K562 (cell line): ENCODE measurements at regions not wholly inside any gene's neighbourhood (a gene's known extent, or its start where the extent isn't known, plus 50 kb on each side); places are given as distances from the start of the nearest gene placed in this dataset.

Source experiments
- ATAC-seq: fragments of 200-7000 bp; cut with Tn5 transposase; 3 replicates; pipeline ENCODE4 v1.9.1; 2020; ENCODE audit warnings: moderate library complexity
- BruUV-seq: library from RNA; stranded (reverse); fragments of 400-500 nt; replicated peaks from 2 replicates; lab custom pipeline; 2021; lab: Mats Ljungman, UMichigan
- CTCF ChIA-PET: fragments of 300-600 bp; formaldehyde crosslinking; extraction: SDS; loops from one replicate; lab custom pipeline; 2021; ENCODE audit warnings: low intra/inter-chr PET ratio; lab: Yijun Ruan, JAX
- POLR2A ChIA-PET: fragments of 300-600, 350-650 bp; sonication (Branson Sonifier 250); formaldehyde crosslinking; extraction: SDS; loops from one replicate; lab custom pipeline; 2021; ENCODE audit warnings: antibody characterized with exemption, inconsistent platforms; lab: Yijun Ruan, JAX
- DNase-seq, 4 experiments: peaks; one replicate each; pipeline versions ENCODE4 v3.0.0 to v3.0.0-alpha.2; 2011 to 2018; ENCODE audit warnings: low spot score in 3 of 4, mixed read lengths in 3 of 4; ENCODE audit errors: extremely low read depth in 1 of 4
- FAIRE-seq: peaks from 2 replicates; lab custom pipeline; 2011; peaks lifted over from hg19 to GRCh38; lab: Jason Lieb, UNC
- H2AFZ ChIP-seq: 2 replicates; pipeline ENCODE4 v1.6.0; 2011; ENCODE audit warnings: low read depth, low read length, control low read depth, inconsistent platforms
- H3K27ac ChIP-seq: fragments of 200-600 bp; 3 replicates; pipeline ENCODE4 v1.8.0; 2011; ENCODE audit warnings: low read depth, mild to moderate bottlenecking, control low read depth, inconsistent platforms, low read length, moderate library complexity, mixed read lengths; ENCODE audit errors: extremely low read depth
- H3K27me3 ChIP-seq, 2 experiments: fragments of 300-600 bp in 1 of 2; 2 replicates in 1 of 2; 3 replicates in 1 of 2; pipeline versions ENCODE4 v1.6.0 to v1.8.0; 2011; ENCODE audit warnings: inconsistent platforms in 2 of 2, low read length in 2 of 2, mild to moderate bottlenecking in 1 of 2, mixed read lengths in 1 of 2, moderate library complexity in 1 of 2; ENCODE audit not compliant: control insufficient read depth in 2 of 2, insufficient read depth in 2 of 2
- H3K36me3 ChIP-seq: fragments of 300-600 bp; 3 replicates; pipeline ENCODE4 v1.8.0; 2011; ENCODE audit warnings: mild to moderate bottlenecking, low read length, inconsistent platforms; ENCODE audit not compliant: control insufficient read depth, insufficient read depth
- H3K4me1 ChIP-seq, 2 experiments: fragments of 200-600 bp in 1 of 2; replicated peaks in 1 of 2; 2 replicates in 1 of 2; 3 replicates in 1 of 2; pipeline versions ENCODE4 v1.5.1 to v1.8.0; 2011; ENCODE audit warnings: inconsistent platforms in 2 of 2, low read length in 2 of 2, mild to moderate bottlenecking in 1 of 2, mixed read lengths in 1 of 2, moderate library complexity in 1 of 2; ENCODE audit not compliant: control insufficient read depth in 2 of 2, insufficient read depth in 2 of 2
- H3K4me2 ChIP-seq: 2 replicates; pipeline ENCODE4 v1.6.1; 2011; ENCODE audit warnings: low read length, control low read depth, inconsistent platforms, mixed read lengths; ENCODE audit not compliant: insufficient read depth
- H3K4me3 ChIP-seq: fragments of 200-600 bp; sonication (generic), shearing (Covaris generic); 2 replicates; pipeline ENCODE4 v1.5.1; 2016; ENCODE audit warnings: control low read depth, inconsistent platforms
- H3K79me2 ChIP-seq: fragments of 200-600 bp; 3 replicates; pipeline ENCODE4 v1.8.0; 2011; ENCODE audit warnings: low read length, inconsistent platforms; ENCODE audit not compliant: control insufficient read depth, insufficient read depth
- H3K9ac ChIP-seq, 2 experiments: 2 replicates each; pipeline versions ENCODE4 v1.6.0 to v1.6.1; 2011; ENCODE audit warnings: low read depth in 2 of 2, low read length in 2 of 2, control low read depth in 1 of 2, inconsistent platforms in 1 of 2, mild to moderate bottlenecking in 1 of 2, mixed read lengths in 1 of 2; ENCODE audit not compliant: insufficient read depth in 1 of 2
- H3K9me1 ChIP-seq: one replicate; pipeline ENCODE4 v1.6.0; 2011; ENCODE audit warnings: inconsistent platforms, mild to moderate bottlenecking, low read length, moderate library complexity; ENCODE audit not compliant: control insufficient read depth, insufficient read depth
- H3K9me3 ChIP-seq: replicated peaks from 2 replicates; pipeline ENCODE4 v1.5.1; 2011; ENCODE audit warnings: low read depth, low read length, inconsistent platforms; ENCODE audit not compliant: control insufficient read depth, insufficient read depth
- H4K20me1 ChIP-seq: replicated peaks from 2 replicates; pipeline ENCODE4 v1.6.1; 2011; ENCODE audit warnings: low read length, inconsistent platforms, mixed read lengths; ENCODE audit not compliant: control insufficient read depth, insufficient read depth
- ARHGAP35 ChIP-seq: fragments of 450-650 bp; IDR thresholded peaks from 2 replicates; pipeline ENCODE4 v1.6.1; 2018; ENCODE audit not compliant: partially characterized antibody
- CEBPB ChIP-seq: fragments of 450-650 bp; IDR thresholded peaks from 2 replicates; pipeline ENCODE4 v1.6.1; 2016; ENCODE audit warnings: missing genetic modification characterization, missing compliant biosample characterization
- CREB5 ChIP-seq: fragments of 250-450 bp; sonication (Bioruptor Pico); IDR thresholded peaks from 2 replicates; pipeline ENCODE4 v1.5.0; 2020; ENCODE audit warnings: mild to moderate bottlenecking
- DEAF1 ChIP-seq: fragments of 450-650 bp; formaldehyde crosslinking; IDR thresholded peaks from 2 replicates; pipeline ENCODE4 v1.4.0; 2020; ENCODE audit warnings: mild to moderate bottlenecking, moderate library complexity
- ELF2 ChIP-seq: fragments of 250-450 bp; sonication (Bioruptor Pico); IDR thresholded peaks from 2 replicates; pipeline ENCODE4 v1.5.0; 2021; ENCODE audit warnings: mild to moderate bottlenecking
- IRF1 ChIP-seq: sonication (generic); formaldehyde crosslinking; IDR thresholded peaks from 2 replicates; pipeline ENCODE4 v1.8.0; 2022; ENCODE audit warnings: missing genetic modification reagents, mild to moderate bottlenecking, borderline replicate concordance
- MEIS2 ChIP-seq: fragments of 450-650 bp; IDR thresholded peaks from 2 replicates; pipeline ENCODE4 v1.6.1; 2014; ENCODE audit warnings: mild to moderate bottlenecking; ENCODE audit not compliant: partially characterized antibody
- SRSF7 ChIP-seq: fragments of 200-400 bp; formaldehyde crosslinking; optimal IDR thresholded peaks from 2 replicates; pipeline ENCODE3; 2017; ENCODE audit warnings: mild to moderate bottlenecking, low read depth, low read length
- TCF7 ChIP-seq: sonication (generic); IDR thresholded peaks from 2 replicates; pipeline ENCODE4 v1.6.1; 2016; ENCODE audit warnings: antibody characterized with exemption, borderline replicate concordance
- ZNF140 ChIP-seq: fragments of 250-450 bp; sonication (Bioruptor Pico); IDR thresholded peaks from 2 replicates; pipeline ENCODE4 v1.8.0; 2021; ENCODE audit warnings: moderate library complexity, mild to moderate bottlenecking, inconsistent platforms
- ZNF316 ChIP-seq: fragments of 450-650 bp; IDR thresholded peaks from 2 replicates; pipeline ENCODE4 v1.6.1; 2016
- WGBS: fragments of 100-300 bp; shearing (Covaris generic); methylation state at CpG from one replicate; pipeline ENCODE4 v1.1.6; 2016; ENCODE audit warnings: low coverage, mixed read lengths; ENCODE audit not compliant: insufficient coverage; ENCODE audit errors: missing lambda C conversion rate; 5-methylcytosine and 5-hydroxymethylcytosine counted together
- in situ Hi-C: fragments of 300-500 bp; cut with MboI; formaldehyde crosslinking; loops from 4 replicates; pipeline ENCODE4 v1.15.0; 2018; ENCODE audit warnings: inconsistent platforms, mixed read lengths
- intact Hi-C: fragments of 100-400 bp; cut with micrococcal nuclease; formaldehyde crosslinking; loops from 2 replicates; pipeline ENCODE4 v1.14.2; 2022
- TF ChIP-seq, protein P1 (sequence below), 2 experiments: fragments of 200-800 bp in 1 of 2; sonication (Bioruptor generic) in 1 of 2; sonication (generic) in 1 of 2; formaldehyde crosslinking in 1 of 2; IDR thresholded peaks in 1 of 2; conservative IDR thresholded peaks in 1 of 2; 2 replicates each; pipeline versions ENCODE4 v1.5.0 to v1.6.1; 2016 to 2020; ENCODE audit warnings: missing compliant biosample characterization in 1 of 2, missing genetic modification characterization in 1 of 2, missing genetic modification reagents in 1 of 2

- TF ChIP-seq CEBPB, result peak; percentile 73
Measured at GRCh38 chr6:11398451-11399326, 138.9 kb upstream of the TMEM170B start (continued).

DNA sequence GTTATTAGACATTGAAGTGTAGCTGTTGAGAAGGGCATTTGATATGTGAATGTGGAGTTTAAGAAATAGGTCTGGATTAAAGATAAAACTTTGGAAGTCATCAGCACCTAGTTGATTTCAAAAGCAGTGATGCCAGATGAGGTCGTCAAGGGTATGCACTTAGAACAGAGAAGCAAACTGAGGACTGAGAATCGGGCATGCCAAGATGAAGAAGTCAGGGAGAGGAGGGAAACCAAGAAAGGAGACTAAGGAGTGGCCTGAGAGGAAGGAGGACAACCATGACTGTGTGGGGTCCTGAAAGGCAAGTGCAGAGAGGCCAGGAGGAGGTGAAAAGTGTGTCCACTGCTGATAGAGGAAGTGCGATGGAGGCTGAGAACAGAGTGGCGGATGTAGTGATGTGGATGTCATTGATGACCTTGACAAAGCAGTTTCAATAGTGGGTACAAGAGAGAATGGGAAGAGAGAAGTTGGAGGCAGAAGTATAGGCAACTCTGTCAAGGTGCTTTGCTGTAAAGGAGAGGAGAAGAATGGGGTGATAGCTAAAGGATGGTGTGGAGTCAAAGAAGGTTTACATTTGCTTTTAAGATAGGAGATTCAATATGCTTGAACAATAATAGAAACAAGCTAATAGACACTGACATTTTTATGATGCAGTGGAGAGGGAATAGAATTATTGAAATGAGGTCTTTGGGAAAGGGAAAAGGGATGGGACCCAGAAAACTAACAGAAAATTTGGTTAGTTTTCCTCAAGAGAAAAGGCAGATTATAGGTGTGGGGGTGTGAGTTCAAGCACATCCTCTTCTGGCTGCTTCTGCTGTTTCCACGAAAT is 139.7 kb upstream of the TMEM170B start:
- CTCF ChIA-PET, result no interaction called here
- TF ChIP-seq SRSF7 (no peak), DEAF1 (CRISPR knock-in tag) (no peak), TCF7 (no peak), ARHGAP35 (no peak), CREB5 (CRISPR knock-in tag) (no peak), ZNF140 (no peak), ELF2 (CRISPR knock-in tag) (no peak), ZNF316 (no peak), MEIS2 (no peak), IRF1 (no peak)
- TF ChIP-seq, protein P1, sequence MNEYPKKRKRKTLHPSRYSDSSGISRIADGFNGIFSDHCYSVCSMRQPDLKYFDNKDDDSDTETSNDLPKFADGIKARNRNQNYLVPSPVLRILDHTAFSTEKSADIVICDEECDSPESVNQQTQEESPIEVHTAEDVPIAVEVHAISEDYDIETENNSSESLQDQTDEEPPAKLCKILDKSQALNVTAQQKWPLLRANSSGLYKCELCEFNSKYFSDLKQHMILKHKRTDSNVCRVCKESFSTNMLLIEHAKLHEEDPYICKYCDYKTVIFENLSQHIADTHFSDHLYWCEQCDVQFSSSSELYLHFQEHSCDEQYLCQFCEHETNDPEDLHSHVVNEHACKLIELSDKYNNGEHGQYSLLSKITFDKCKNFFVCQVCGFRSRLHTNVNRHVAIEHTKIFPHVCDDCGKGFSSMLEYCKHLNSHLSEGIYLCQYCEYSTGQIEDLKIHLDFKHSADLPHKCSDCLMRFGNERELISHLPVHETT (CRISPR knock-in tag; conservative IDR thresholded peaks at IDR 0.05 in 1 of 2, IDR thresholded peaks at IDR 0.05 in 1 of 2), result no peak

More for the DNA sequence above, 139.7 kb upstream of the TMEM170B start:
- 2% methylated on average over 5 of the region's 5 CpGs for WGBS
- peaks cover 5 to 20% of the 10 kb centered on the region in 2 experiments; a peak in 4 of 5 replicates for H3K4me1 ChIP-seq
- H3K27ac ChIP-seq, result no peak overlapping the region; the same call in 2 of the 3 replicates
- H2AFZ ChIP-seq, result no peak overlapping the region; the same call in 1 of the 2 replicates
- no peak for DNase-seq
- H3K27me3 ChIP-seq, result peaks cover 0 to 6% of the 10 kb centered on the region in 2 experiments; a peak in 2 of 5 replicates
- no peaks in the 10 kb centered on the region for H3K9me3 ChIP-seq
- intact Hi-C loops (no loop called here), in situ Hi-C loops (no loop called here)
- POLR2A ChIA-PET, result interaction anchor here (1.0 to 1.6 kb wide), 2 partner anchors 15 to 74 kb away, joined by 3 to 4 read pairs; no protein-coding TSS in a partner anchor
- H3K79me2 ChIP-seq, result no peaks in the 10 kb centered on the region
- no peak for ATAC-seq
- no peak overlapping the region for H3K4me2 ChIP-seq
- no peaks in the 10 kb centered on the region for H3K9me1 ChIP-seq
- no peaks in the 10 kb centered on the region for H4K20me1 ChIP-seq
- no peak overlapping the region for H3K4me3 ChIP-seq
- H3K36me3 ChIP-seq, result no peaks in the 10 kb centered on the region
- FAIRE-seq, result peak; percentile 55
- no TSS peak for BruUV-seq
- H3K9ac ChIP-seq, result no peak overlapping the region
